H1 (cell line): ENCODE measurements at regions not wholly inside any gene's neighbourhood (a gene's known extent, or its start where the extent isn't known, plus 50 kb on each side); places are given as distances from the start of the nearest gene placed in this dataset.

Experiments used
- CTCF ChIA-PET: fragments of 300-600 bp; sonication (Branson Sonifier 250); formaldehyde crosslinking; loops from one replicate; lab custom pipeline; 2021; ENCODE audit not compliant: partially characterized antibody; lab: Charles Lee
- POLR2A ChIA-PET: fragments of 300-600 bp; sonication (Branson Sonifier 250); formaldehyde crosslinking; loops from one replicate; lab custom pipeline; 2021; ENCODE audit warnings: inconsistent platforms; ENCODE audit not compliant: partially characterized antibody; lab: Charles Lee
- DNase-seq, 2 experiments: peaks; one replicate each; pipeline versions ENCODE4 v3.0.0 to v3.0.0-alpha.2; 2010 to 2022; ENCODE audit warnings: low spot score in 2 of 2, low read depth in 1 of 2, mixed read lengths in 1 of 2
- FAIRE-seq: peaks from 2 replicates; lab custom pipeline; 2011; peaks lifted over from hg19 to GRCh38; lab: Jason Lieb, UNC
- H2AFZ ChIP-seq: 2 replicates; pipeline ENCODE4 v1.8.1; 2012; ENCODE audit warnings: low read length, inconsistent platforms
- H2AK5ac ChIP-seq: 2 replicates; pipeline ENCODE4 v1.6.1; 2013; ENCODE audit warnings: low read depth, low read length
- H2BK120ac ChIP-seq: replicated peaks from 2 replicates; pipeline ENCODE3; 2013; ENCODE audit warnings: low read depth, low read length, inconsistent platforms
- H2BK12ac ChIP-seq: 2 replicates; pipeline ENCODE4 v1.6.1; 2013; ENCODE audit warnings: low read depth, low read length
- H2BK15ac ChIP-seq: 2 replicates; pipeline ENCODE4 v1.6.1; 2013; ENCODE audit warnings: low read length
- H2BK20ac ChIP-seq: 2 replicates; pipeline ENCODE4 v1.6.1; 2013; ENCODE audit warnings: low read length
- H2BK5ac ChIP-seq: 2 replicates; pipeline ENCODE4 v1.6.1; 2013; ENCODE audit warnings: low read depth, low read length
- H3K14ac ChIP-seq: 2 replicates; pipeline ENCODE4 v1.6.1; 2013; ENCODE audit warnings: inconsistent platforms; ENCODE audit not compliant: insufficient read length
- H3K18ac ChIP-seq: 2 replicates; pipeline ENCODE4 v1.6.1; 2013; ENCODE audit warnings: low read length; ENCODE audit errors: extremely low read depth
- H3K23ac ChIP-seq: 2 replicates; pipeline ENCODE4 v1.6.1; 2013; ENCODE audit warnings: inconsistent platforms; ENCODE audit not compliant: insufficient read length
- H3K23me2 ChIP-seq: 2 replicates; pipeline ENCODE4 v1.6.1; 2013; ENCODE audit warnings: low read depth, low read length
- H3K27ac ChIP-seq: 2 replicates; pipeline ENCODE4 v1.6.1; 2011; ENCODE audit warnings: low read depth, low read length, inconsistent platforms
- H3K27me3 ChIP-seq, 4 experiments: replicated peaks in 1 of 4; 1 replicate in 1 of 4; 2 replicates in 3 of 4; pipeline versions ENCODE4 v1.6.1 to v1.8.1; 2011 to 2013; ENCODE audit warnings: low read length in 3 of 4, mild to moderate bottlenecking in 3 of 4, inconsistent platforms in 2 of 4, mixed read lengths in 2 of 4, moderate library complexity in 1 of 4; ENCODE audit not compliant: control insufficient read depth in 3 of 4, insufficient read depth in 3 of 4; ENCODE audit errors: extremely low read depth in 1 of 4
- H3K36me3 ChIP-seq, 4 experiments: 2 replicates each; pipeline versions ENCODE4 v1.6.1 to v1.8.1; 2011 to 2013; ENCODE audit warnings: mild to moderate bottlenecking in 4 of 4, low read length in 3 of 4, moderate library complexity in 2 of 4, control low read depth in 1 of 4, inconsistent platforms in 1 of 4; ENCODE audit not compliant: insufficient read depth in 4 of 4, control insufficient read depth in 2 of 4
- H3K4ac ChIP-seq: replicated peaks from 2 replicates; pipeline ENCODE3; 2013; ENCODE audit warnings: low read length, low read depth, mixed read lengths, inconsistent platforms; ENCODE audit not compliant: insufficient read length
- H3K4me1 ChIP-seq, 4 experiments: replicated peaks in 1 of 4; 1 replicate in 1 of 4; 2 replicates in 3 of 4; pipeline versions ENCODE4 v1.6.1 to v1.8.1; 2011 to 2013; ENCODE audit warnings: low read length in 3 of 4, inconsistent platforms in 2 of 4, mixed read lengths in 1 of 4; ENCODE audit not compliant: insufficient read depth in 4 of 4, control insufficient read depth in 3 of 4
- H3K4me2 ChIP-seq, 2 experiments: 2 replicates each; pipeline versions ENCODE4 v1.6.1 to v1.8.1; 2011 to 2013; ENCODE audit warnings: low read depth in 2 of 2, low read length in 2 of 2, control low read depth in 1 of 2, inconsistent platforms in 1 of 2, mild to moderate bottlenecking in 1 of 2; ENCODE audit not compliant: insufficient read depth in 1 of 2
- H3K4me3 ChIP-seq, 4 experiments: fragments of 200-600, 300-600 bp in 1 of 4; sonication (generic), shearing (Covaris generic), sonication (Bioruptor Twin) in 1 of 4; 2 replicates each; pipeline versions ENCODE4 v1.5.1 to v1.8.1; 2011 to 2016; ENCODE audit warnings: low read length in 4 of 4, low read depth in 3 of 4, control low read depth in 2 of 4, inconsistent platforms in 2 of 4, mild to moderate bottlenecking in 2 of 4, mixed read lengths in 1 of 4, moderate library complexity in 1 of 4; ENCODE audit not compliant: insufficient read depth in 2 of 4; ENCODE audit errors: extremely low read depth in 1 of 4
- H3K56ac ChIP-seq: replicated peaks from 2 replicates; pipeline ENCODE3; 2013; ENCODE audit warnings: low read depth, mild to moderate bottlenecking, mixed read lengths, low read length, inconsistent platforms; ENCODE audit not compliant: insufficient read length
- H3K79me1 ChIP-seq: 2 replicates; pipeline ENCODE4 v1.6.1; 2013; ENCODE audit warnings: low read depth, low read length, control low read depth
- H3K79me2 ChIP-seq, 2 experiments: 2 replicates each; pipeline versions ENCODE4 v1.6.1 to v1.8.1; 2012 to 2013; ENCODE audit warnings: low read length in 2 of 2, mild to moderate bottlenecking in 2 of 2, inconsistent platforms in 1 of 2; ENCODE audit not compliant: insufficient read depth in 2 of 2, control insufficient read depth in 1 of 2
- H3K9ac ChIP-seq, 4 experiments: replicated peaks in 1 of 4; 1 replicate in 1 of 4; 2 replicates in 3 of 4; pipeline versions ENCODE4 v1.6.1 to v1.8.1; 2011 to 2013; ENCODE audit warnings: low read depth in 3 of 4, low read length in 3 of 4, control low read depth in 2 of 4, mild to moderate bottlenecking in 2 of 4, moderate library complexity in 2 of 4, inconsistent platforms in 1 of 4; ENCODE audit errors: extremely low read depth in 1 of 4
- H3K9me3 ChIP-seq, 2 experiments: 2 replicates each; pipeline versions ENCODE4 v1.6.1 to v1.8.1; 2012 to 2013; ENCODE audit warnings: mild to moderate bottlenecking in 2 of 2, moderate library complexity in 2 of 2, control low read depth in 1 of 2, inconsistent platforms in 1 of 2, low read depth in 1 of 2, low read length in 1 of 2, mixed read lengths in 1 of 2; ENCODE audit not compliant: insufficient read depth in 2 of 2
- H4K20me1 ChIP-seq, 2 experiments: replicated peaks in 1 of 2; 2 replicates each; pipeline versions ENCODE3 to v1.8.1; 2011 to 2013; ENCODE audit warnings: inconsistent platforms in 2 of 2, low read length in 2 of 2, mild to moderate bottlenecking in 1 of 2; ENCODE audit not compliant: insufficient read depth in 2 of 2, control insufficient read depth in 1 of 2
- H4K5ac ChIP-seq: 2 replicates; pipeline ENCODE4 v1.6.1; 2013; ENCODE audit warnings: low read length, low read depth, mixed read lengths, inconsistent platforms; ENCODE audit not compliant: insufficient read length
- H4K8ac ChIP-seq: 2 replicates; pipeline ENCODE4 v1.8.0; 2013; ENCODE audit warnings: mild to moderate bottlenecking, moderate library complexity, low read length, inconsistent platforms; ENCODE audit not compliant: insufficient read depth; ENCODE audit errors: extremely low read depth
- H4K91ac ChIP-seq: replicated peaks from 2 replicates; pipeline ENCODE3; 2013; ENCODE audit warnings: low read length, mixed read lengths, inconsistent platforms; ENCODE audit not compliant: insufficient read length
- CEBPB ChIP-seq: IDR thresholded peaks from 2 replicates; pipeline ENCODE4 v1.6.1; 2012; ENCODE audit warnings: low read depth, low read length
- JUN ChIP-seq: IDR thresholded peaks from 2 replicates; pipeline ENCODE4 v1.6.1; 2011; ENCODE audit warnings: low read depth, mild to moderate bottlenecking, improper control_type of control experiment, low read length
- KDM1A ChIP-seq: fragments of 200-600, 300-600 bp; sonication (generic); IDR thresholded peaks from 2 replicates; pipeline ENCODE4 v1.7.1; 2016; ENCODE audit warnings: mild to moderate bottlenecking, low read length, borderline replicate concordance
- KDM4A ChIP-seq: IDR thresholded peaks from one replicate; pipeline ENCODE4 v1.7.1; 2012; ENCODE audit warnings: low read depth, mild to moderate bottlenecking, moderate library complexity, low read length, inconsistent platforms; ENCODE audit not compliant: severe bottlenecking
- KDM5A ChIP-seq: fragments of 200-600 bp; IDR thresholded peaks from 2 replicates; pipeline ENCODE4 v1.7.1; 2012; ENCODE audit warnings: mild to moderate bottlenecking, low read length, inconsistent platforms, mixed read lengths
- NRF1 ChIP-seq: IDR thresholded peaks from 2 replicates; pipeline ENCODE4 v1.6.1; 2011; ENCODE audit warnings: mild to moderate bottlenecking, low read depth, low read length, improper control_type of control experiment
- POU5F1 ChIP-seq: IDR thresholded peaks from 2 replicates; pipeline ENCODE4 v1.6.1; 2011; ENCODE audit warnings: low read depth, mild to moderate bottlenecking, low read length, moderate library complexity
- RFX5 ChIP-seq: IDR thresholded peaks from 2 replicates; pipeline ENCODE4 v1.6.1; 2011; ENCODE audit warnings: low read depth, low read length, improper control_type of control experiment, borderline replicate concordance
- RNF2 ChIP-seq: fragments of 200-900, 300-1000 bp; sonication (generic); IDR thresholded peaks from 2 replicates; pipeline ENCODE4 v1.7.1; 2016; ENCODE audit warnings: borderline replicate concordance, low read depth, mild to moderate bottlenecking, antibody characterized with exemption, low read length; ENCODE audit not compliant: poor library complexity, severe bottlenecking; ENCODE audit errors: missing control alignments
- SIN3A ChIP-seq, 2 experiments: IDR thresholded peaks in 1 of 2; conservative IDR thresholded peaks in 1 of 2; 2 replicates each; pipeline ENCODE4 v1.6.1; 2011 to 2012; ENCODE audit warnings: low read length in 2 of 2, improper control_type of control experiment in 1 of 2, low read depth in 1 of 2, mild to moderate bottlenecking in 1 of 2
- SRF ChIP-seq: IDR thresholded peaks from 2 replicates; pipeline ENCODE4 v1.6.1; 2011; ENCODE audit warnings: mild to moderate bottlenecking, low read depth, low read length, moderate library complexity
- ZNF274 ChIP-seq: IDR thresholded peaks from 2 replicates; pipeline ENCODE4 v1.7.0; 2012; ENCODE audit warnings: low read length, borderline replicate concordance; ENCODE audit errors: extremely low read depth
- WGBS, 2 experiments: shearing (Covaris generic) in 1 of 2; methylation state at CpG; one replicate each; pipeline versions ENCODE4 v1.1.6 to v1.1.7; 2013 to 2015; ENCODE audit warnings: low lambda C conversion rate in 2 of 2, mixed read lengths in 2 of 2, inconsistent platforms in 1 of 2, low coverage in 1 of 2, missing lambda C conversion rate in 1 of 2; ENCODE audit not compliant: insufficient replicate concordance in 2 of 2, insufficient coverage in 1 of 2, insufficient read length in 1 of 2; ENCODE audit errors: extremely low coverage in 1 of 2, missing lambda C conversion rate in 1 of 2; 5-methylcytosine and 5-hydroxymethylcytosine counted together

DNA sequence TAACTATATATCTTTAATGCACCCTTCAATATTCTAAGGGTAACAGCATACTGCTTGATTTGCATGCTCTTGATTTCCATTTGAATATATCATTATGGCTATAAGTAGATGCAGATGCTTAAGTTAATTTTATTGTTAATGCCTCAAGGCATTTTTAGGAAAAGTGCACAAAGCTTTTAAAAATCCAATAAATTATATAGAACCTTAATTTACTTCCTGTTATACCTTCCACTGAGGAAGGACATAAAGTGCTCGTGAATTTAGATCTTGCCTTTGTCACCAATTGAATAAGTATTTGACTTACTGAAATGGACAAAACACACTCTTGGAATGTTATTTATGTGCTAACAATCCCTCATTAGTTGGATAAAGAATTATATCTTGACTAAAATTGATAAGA is 276.7 kb upstream of the CCDC54 start:
- H3K9me3 ChIP-seq: peaks cover 4 to 8% of the 10 kb centered on the region in 2 experiments; a peak in 1 of 4 replicates
- no peak overlapping the region for H2BK12ac ChIP-seq
- no peaks in the 10 kb centered on the region for H4K20me1 ChIP-seq
- H3K4me1 ChIP-seq: no peaks in the 10 kb centered on the region
- TF ChIP-seq POU5F1: no peak
- no peak for TF ChIP-seq KDM5A
- no peak for TF ChIP-seq KDM1A
- TF ChIP-seq JUN: no peak
- no peak for TF ChIP-seq RFX5
- TF ChIP-seq KDM4A: no peak
- no peak for TF ChIP-seq NRF1
- no peak for TF ChIP-seq RNF2
- no peak for TF ChIP-seq CEBPB
- TF ChIP-seq SRF: no peak
- TF ChIP-seq ZNF274: no peak
- TF ChIP-seq SIN3A (conservative IDR thresholded peaks at IDR 0.05 in 1 of 2, IDR thresholded peaks at IDR 0.05 in 1 of 2; ENCODE audit: low read depth in 1 of 2, low read length in 2 of 2): no peak
- H2AK5ac ChIP-seq: no peak overlapping the region
- H2BK120ac ChIP-seq: no peak overlapping the region
- no peak overlapping the region for H3K9ac ChIP-seq
- H2BK20ac ChIP-seq: no peak overlapping the region
- CTCF ChIA-PET: interaction anchor here (0.9 to 3.3 kb wide), 2 partner anchors 17 to 1415 kb away, joined by 3 to 18 read pairs; no protein-coding TSS in a partner anchor
- no peak overlapping the region for H2BK15ac ChIP-seq
- POLR2A ChIA-PET: no interaction called here
- WGBS, 2 experiments: 97% methylated on average over 1 of the region's 1 CpG; no CpG with 5 or more reads in 1 of the 2 experiments
- no peak overlapping the region for H4K5ac ChIP-seq
- H3K14ac ChIP-seq: no peak overlapping the region
- H3K4me2 ChIP-seq: no peak overlapping the region
- no peaks in the 10 kb centered on the region for H3K23me2 ChIP-seq
- DNase-seq: no peak
- no peak overlapping the region for H3K18ac ChIP-seq
- H3K27me3 ChIP-seq: no peaks in the 10 kb centered on the region
- no peak overlapping the region for H3K23ac ChIP-seq
- H3K79me1 ChIP-seq: no peaks in the 10 kb centered on the region
- no peak overlapping the region for H3K56ac ChIP-seq
- no peak overlapping the region for H3K27ac ChIP-seq
- no peak for FAIRE-seq
- no peak overlapping the region for H4K8ac ChIP-seq
- H3K79me2 ChIP-seq: no peaks in the 10 kb centered on the region
- no peak overlapping the region for H3K4ac ChIP-seq
- no peak overlapping the region for H4K91ac ChIP-seq
- no peaks in the 10 kb centered on the region for H3K36me3 ChIP-seq
- no peak overlapping the region for H3K4me3 ChIP-seq
- no peak overlapping the region for H2BK5ac ChIP-seq
- no peak overlapping the region for H2AFZ ChIP-seq
